ENCODE measurements at regions not wholly inside any gene's neighbourhood (a gene's known extent, or its start where the extent isn't known, plus 50 kb on each side); places are given as distances from the start of the nearest gene placed in this dataset.

GRCh38 chr4:144403893-144404292 is 242.1 kb upstream of the HHIP start:
- in situ Hi-C loops (cut with MboI; ENCODE audit: low pct_unique_long_range_greater_than_20kb, low sequenced_read_pairs, unreplicated experiment), result no loop called here
- no peak for DNase-seq (ENCODE audit: low spot score)
- TF ChIP-seq CTCF (IDR thresholded peaks at IDR 0.05; ENCODE audit: extremely low read depth, insufficient read depth, missing control alignments), result no peak

- in situ Hi-C loops (cut with MboI; ENCODE audit: low pct_unique_long_range_greater_than_20kb, low sequenced_read_pairs, unreplicated experiment), result no loop called here
- no peak for TF ChIP-seq CTCF (IDR thresholded peaks at IDR 0.05; ENCODE audit: extremely low read depth, insufficient read depth, missing control alignments)
- no peak for DNase-seq (ENCODE audit: low spot score)
Measured at GRCh38 chr4:144409525-144409924, 236.4 kb upstream of the HHIP start.

DNA sequence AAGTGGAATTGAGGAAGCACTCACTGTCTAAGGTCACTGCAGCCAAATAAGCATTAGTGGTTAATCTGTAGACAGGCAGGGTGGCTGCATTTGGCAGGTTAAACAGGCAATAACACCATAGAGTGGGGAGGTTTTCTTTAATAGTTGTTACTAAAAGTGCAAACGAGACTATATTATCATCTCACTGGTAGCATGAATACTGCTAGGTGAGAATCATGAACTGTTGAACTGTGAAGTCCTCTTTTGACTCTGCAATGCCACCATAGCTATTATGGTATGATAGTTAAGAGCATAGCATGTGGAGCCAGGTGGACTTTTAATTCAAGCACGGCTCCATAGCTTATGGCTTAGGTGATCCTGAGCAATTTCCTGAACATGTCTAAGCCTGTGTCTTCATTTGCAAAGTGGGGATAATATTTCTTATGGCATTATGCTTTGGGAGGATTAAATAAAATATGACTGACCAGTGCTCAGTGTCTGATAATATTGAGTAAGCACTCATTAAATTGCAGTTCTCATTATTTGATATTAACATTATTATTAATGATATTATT is 235.6 kb upstream of the HHIP start:
- DNase-seq (ENCODE audit: low spot score), result no peak
- no peak for TF ChIP-seq CTCF (IDR thresholded peaks at IDR 0.05; ENCODE audit: extremely low read depth, insufficient read depth, missing control alignments)
- in situ Hi-C loops (cut with MboI; ENCODE audit: low pct_unique_long_range_greater_than_20kb, low sequenced_read_pairs, unreplicated experiment), result no loop called here

DNA sequence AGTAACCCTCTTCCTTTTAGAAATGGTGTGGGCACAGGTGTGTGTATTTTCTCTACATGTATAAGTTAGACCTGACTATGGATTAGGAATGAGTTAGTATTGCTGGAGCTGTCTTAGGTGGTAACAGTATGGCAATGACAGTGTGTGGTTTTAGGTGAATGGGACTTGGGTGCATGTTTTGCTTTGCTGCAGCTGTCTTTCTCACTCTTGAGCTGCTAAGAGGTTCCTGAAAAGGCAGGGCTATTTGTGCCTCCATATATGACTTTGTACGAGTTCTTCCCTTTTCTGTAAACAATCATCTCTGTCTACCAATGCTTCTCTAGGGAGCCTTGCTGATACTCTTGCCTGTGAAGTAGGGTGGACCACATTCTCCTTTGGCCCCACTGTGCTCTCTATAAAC is 234.8 kb upstream of the HHIP start:
- in situ Hi-C loops (cut with MboI; ENCODE audit: low pct_unique_long_range_greater_than_20kb, low sequenced_read_pairs, unreplicated experiment), result no loop called here
- DNase-seq (ENCODE audit: low spot score), result no peak
- TF ChIP-seq CTCF (IDR thresholded peaks at IDR 0.05; ENCODE audit: extremely low read depth, insufficient read depth, missing control alignments), result no peak

GRCh38 chr4:144411700-144412099 is 234.3 kb upstream of the HHIP start:
- DNase-seq (ENCODE audit: low spot score), result no peak
- no peak for TF ChIP-seq CTCF (IDR thresholded peaks at IDR 0.05; ENCODE audit: extremely low read depth, insufficient read depth, missing control alignments)
- in situ Hi-C loops (cut with MboI; ENCODE audit: low pct_unique_long_range_greater_than_20kb, low sequenced_read_pairs, unreplicated experiment), result no loop called here

GRCh38 chr4:144421056-144421455 is 224.9 kb upstream of the HHIP start:
- TF ChIP-seq CTCF (IDR thresholded peaks at IDR 0.05; ENCODE audit: extremely low read depth, insufficient read depth, missing control alignments), result no peak

More at GRCh38 chr4:144421056-144421455, 224.9 kb upstream of the HHIP start:
- in situ Hi-C loops (cut with MboI; ENCODE audit: low pct_unique_long_range_greater_than_20kb, low sequenced_read_pairs, unreplicated experiment), result no loop called here
- no peak for DNase-seq (ENCODE audit: low spot score)

Data from GM13977 (cell line).